Mucosa of rectum (tissue), 2 donors: ENCODE measurements at regions not wholly inside any gene's neighbourhood (a gene's known extent, or its start where the extent isn't known, plus 50 kb on each side); places are given as distances from the start of the nearest gene placed in this dataset.

Source experiments
- H3K27ac ChIP-seq, 2 donors: one replicate each; pipeline ENCODE4 v1.7.0; 2013; ENCODE audit warnings: inconsistent platforms in 2 of 2, low read depth in 2 of 2, low read length in 2 of 2
- H3K27me3 ChIP-seq, 2 donors: one replicate each; pipeline ENCODE4 v1.7.0; 2013; ENCODE audit warnings: low read length in 2 of 2; ENCODE audit not compliant: control insufficient read depth in 2 of 2, insufficient read depth in 2 of 2
- H3K36me3 ChIP-seq, 2 donors: one replicate each; pipeline ENCODE4 v1.7.0; 2013; ENCODE audit warnings: low read length in 2 of 2; ENCODE audit not compliant: control insufficient read depth in 2 of 2, insufficient read depth in 2 of 2
- H3K4me1 ChIP-seq, 2 donors: one replicate each; pipeline ENCODE4 v1.7.0; 2013; ENCODE audit warnings: low read length in 2 of 2, mild to moderate bottlenecking in 1 of 2; ENCODE audit not compliant: control insufficient read depth in 2 of 2, insufficient read depth in 2 of 2
- H3K4me3 ChIP-seq, 2 donors: one replicate each; pipeline ENCODE4 v1.7.0; 2013; ENCODE audit warnings: low read length in 2 of 2
- H3K9ac ChIP-seq, 2 donors: one replicate each; pipeline ENCODE4 v1.7.0; 2013; ENCODE audit warnings: low read length in 2 of 2, low read depth in 1 of 2, mild to moderate bottlenecking in 1 of 2
- H3K9me3 ChIP-seq, 2 donors: one replicate each; pipeline ENCODE4 v1.7.0; 2013; ENCODE audit warnings: low read length in 2 of 2; ENCODE audit not compliant: control insufficient read depth in 2 of 2
- donor health status: healthy.
- donor health status: Normal muscosa, but diverticular disease.

DNA sequence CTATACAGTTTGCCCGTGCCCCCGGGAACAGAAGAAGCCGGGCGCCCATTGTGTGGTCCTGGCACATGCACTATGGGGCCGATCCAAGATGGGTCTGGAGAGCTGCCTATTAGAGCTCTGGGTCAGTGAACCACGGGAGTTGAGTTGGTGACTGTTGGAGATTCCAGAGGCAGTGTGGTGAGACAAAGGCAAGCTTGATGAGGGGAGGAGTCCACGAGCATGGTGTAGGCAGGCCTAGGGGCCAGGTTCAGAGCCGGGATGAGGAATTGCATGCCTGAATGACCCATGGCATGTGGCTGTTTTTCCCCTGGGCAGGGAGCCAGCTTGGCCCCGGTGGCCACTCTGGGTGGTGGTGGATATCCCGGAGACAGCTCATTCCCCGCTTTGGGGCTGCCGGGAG lies 84.4 kb upstream of the STC2 start:
- H3K27me3 ChIP-seq, result no peaks in the 10 kb centered on the region
- no peak overlapping the region for H3K4me3 ChIP-seq
- no peaks in the 10 kb centered on the region for H3K9me3 ChIP-seq
- H3K36me3 ChIP-seq, result no peaks in the 10 kb centered on the region
- H3K4me1 ChIP-seq, result no peaks in the 10 kb centered on the region
- H3K27ac ChIP-seq, result no peak overlapping the region
- no peak overlapping the region for H3K9ac ChIP-seq

- Histone ChIP-seq H3K9ac (no peak overlapping the region), H3K27ac (no peak overlapping the region), H3K27me3 (no peaks in the 10 kb centered on the region), H3K4me1 (no peaks in the 10 kb centered on the region), H3K36me3 (no peaks in the 10 kb centered on the region), H3K4me3 (no peak overlapping the region), H3K9me3 (no peaks in the 10 kb centered on the region)
Measured at GRCh38 chr5:173411791-173412555, 83.8 kb upstream of the STC2 start.

DNA sequence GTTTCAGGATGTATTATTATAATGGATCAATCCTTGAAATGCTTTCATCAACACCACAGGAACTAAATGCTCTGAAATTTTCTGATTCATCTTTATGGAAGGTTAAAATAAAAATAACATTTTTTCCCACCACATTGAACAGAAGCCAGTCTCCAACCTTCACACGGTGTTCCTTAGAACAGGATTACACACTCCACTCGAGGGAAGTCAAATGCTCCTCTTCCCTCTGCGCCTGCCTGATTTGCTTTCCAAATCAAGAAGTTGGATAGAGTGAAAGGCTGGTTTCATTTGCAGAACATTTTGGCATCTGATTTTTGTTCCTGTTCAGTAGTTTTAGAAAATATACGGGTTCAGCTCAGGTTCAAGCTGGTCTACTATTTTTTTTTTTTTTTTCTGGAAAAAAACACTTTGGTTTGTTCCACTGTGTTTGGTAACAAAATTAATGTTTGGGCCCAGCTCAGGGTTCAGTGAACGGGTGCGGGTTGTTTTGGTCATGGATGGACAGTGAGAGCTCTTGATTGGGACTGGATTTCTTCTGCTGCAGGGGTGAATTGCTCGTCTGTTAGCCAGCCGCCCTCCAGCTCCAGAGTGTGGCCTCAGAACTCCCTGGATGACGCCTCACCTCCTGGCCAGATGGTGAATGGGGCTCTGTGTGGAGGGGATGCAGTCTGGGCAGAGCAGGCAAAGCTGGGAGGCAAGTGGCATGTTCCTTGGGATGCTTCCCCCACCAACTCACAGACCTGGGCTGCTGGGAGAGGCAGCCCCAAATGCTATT lies 82.4 kb upstream of the STC2 start:
- no peaks in the 10 kb centered on the region for H3K27me3 ChIP-seq
- no peaks in the 10 kb centered on the region for H3K36me3 ChIP-seq
- no peak overlapping the region for H3K9ac ChIP-seq
- no peak overlapping the region for H3K27ac ChIP-seq
- H3K4me3 ChIP-seq, result no peak overlapping the region
- H3K4me1 ChIP-seq, result no peaks in the 10 kb centered on the region
- H3K9me3 ChIP-seq, result no peaks in the 10 kb centered on the region

- Histone ChIP-seq H3K9me3 (no peaks in the 10 kb centered on the region), H3K4me3 (no peak overlapping the region), H3K36me3 (no peaks in the 10 kb centered on the region), H3K4me1 (no peaks in the 10 kb centered on the region), H3K9ac (no peak overlapping the region), H3K27me3 (no peaks in the 10 kb centered on the region), H3K27ac (no peak overlapping the region)
Measured at GRCh38 chr5:173408946-173409345, 80.7 kb upstream of the STC2 start.

DNA sequence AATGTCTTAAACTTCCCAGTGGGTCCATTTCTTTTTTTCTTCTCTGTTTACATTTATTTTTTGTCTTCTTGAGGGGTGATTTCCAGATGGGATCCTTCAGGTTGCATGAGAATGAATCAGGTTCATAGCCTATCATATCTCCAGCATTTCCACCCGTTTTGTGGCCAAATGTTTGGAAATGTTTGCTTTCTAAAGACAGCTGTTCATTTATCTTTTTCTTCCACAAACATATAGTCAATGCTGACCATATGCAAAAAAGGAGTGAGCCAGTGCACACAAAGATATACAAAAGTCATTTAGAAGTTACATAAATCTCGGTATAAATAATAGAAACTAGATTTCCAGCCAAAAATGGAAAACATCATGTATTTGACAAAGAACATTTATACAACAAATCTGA lies 71.6 kb upstream of the STC2 start:
- no peak overlapping the region for H3K27ac ChIP-seq
- H3K9ac ChIP-seq, result no peak overlapping the region
- no peaks in the 10 kb centered on the region for H3K36me3 ChIP-seq
- no peaks in the 10 kb centered on the region for H3K4me1 ChIP-seq
- no peaks in the 10 kb centered on the region for H3K27me3 ChIP-seq
- H3K4me3 ChIP-seq, result no peak overlapping the region
- H3K9me3 ChIP-seq, result no peaks in the 10 kb centered on the region

DNA sequence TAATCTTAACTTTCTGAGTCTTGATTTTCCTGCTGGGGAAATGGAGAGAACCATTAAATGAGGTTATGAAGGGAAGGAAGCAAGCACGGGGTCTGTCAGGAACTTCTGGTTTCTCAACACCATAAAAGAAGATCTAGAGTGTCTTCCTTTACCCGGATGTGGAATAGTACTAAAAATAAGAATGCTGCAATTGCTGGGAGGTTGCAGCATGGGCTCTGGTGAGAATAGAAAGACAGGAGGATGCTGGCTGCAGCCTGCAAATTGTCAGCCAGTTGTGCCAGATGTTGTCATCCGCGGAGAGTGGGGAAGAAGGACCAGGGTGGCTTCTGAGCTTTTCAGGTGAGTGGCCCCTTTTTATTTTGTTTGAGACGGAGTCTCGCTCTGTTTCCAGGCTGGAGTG lies 69.3 kb upstream of the STC2 start:
- no peak overlapping the region for H3K9ac ChIP-seq
- H3K4me3 ChIP-seq, result no peak overlapping the region
- no peaks in the 10 kb centered on the region for H3K9me3 ChIP-seq
- no peak overlapping the region for H3K27ac ChIP-seq
- H3K27me3 ChIP-seq, result no peaks in the 10 kb centered on the region
- no peaks in the 10 kb centered on the region for H3K36me3 ChIP-seq
- H3K4me1 ChIP-seq, result no peaks in the 10 kb centered on the region

DNA sequence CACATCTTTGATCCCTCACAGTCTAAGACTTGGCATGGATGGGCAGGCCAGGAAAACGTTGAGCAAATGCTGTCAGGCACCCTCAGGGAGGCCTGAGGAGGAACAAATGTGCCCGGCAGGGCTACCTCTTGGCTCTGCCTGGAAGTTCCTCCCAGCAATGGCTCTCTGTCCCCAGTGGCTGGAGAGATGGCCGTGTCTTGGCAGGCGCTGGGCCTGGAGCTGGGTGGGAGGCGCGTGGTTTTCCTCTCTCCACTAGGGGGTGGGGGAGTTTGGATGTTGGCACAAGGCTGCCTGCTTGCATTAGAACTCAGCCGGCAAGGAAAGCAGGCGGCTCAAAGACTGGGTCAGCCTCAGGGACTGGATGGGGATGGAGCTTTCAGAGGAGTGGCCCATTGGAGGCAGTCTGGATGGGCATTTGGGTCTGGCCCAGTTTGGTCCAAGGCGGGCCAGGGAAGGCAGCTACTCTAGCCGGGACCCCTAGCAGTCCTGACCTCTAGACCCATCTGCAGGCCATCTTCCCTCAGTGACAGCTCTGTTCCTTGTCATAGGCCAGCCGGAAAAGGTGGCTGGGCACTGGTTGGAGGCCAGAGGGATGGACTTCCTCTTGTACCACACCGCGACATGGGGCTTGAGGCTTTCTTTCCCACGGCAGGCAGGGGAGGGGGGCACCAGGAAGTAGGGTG lies 68.2 kb upstream of the STC2 start:
- H3K9me3 ChIP-seq, result no peaks in the 10 kb centered on the region
- no peaks in the 10 kb centered on the region for H3K27me3 ChIP-seq
- H3K4me1 ChIP-seq, result no peaks in the 10 kb centered on the region
- H3K9ac ChIP-seq, result no peak overlapping the region
- no peaks in the 10 kb centered on the region for H3K36me3 ChIP-seq
- no peak overlapping the region for H3K27ac ChIP-seq
- no peak overlapping the region for H3K4me3 ChIP-seq

DNA sequence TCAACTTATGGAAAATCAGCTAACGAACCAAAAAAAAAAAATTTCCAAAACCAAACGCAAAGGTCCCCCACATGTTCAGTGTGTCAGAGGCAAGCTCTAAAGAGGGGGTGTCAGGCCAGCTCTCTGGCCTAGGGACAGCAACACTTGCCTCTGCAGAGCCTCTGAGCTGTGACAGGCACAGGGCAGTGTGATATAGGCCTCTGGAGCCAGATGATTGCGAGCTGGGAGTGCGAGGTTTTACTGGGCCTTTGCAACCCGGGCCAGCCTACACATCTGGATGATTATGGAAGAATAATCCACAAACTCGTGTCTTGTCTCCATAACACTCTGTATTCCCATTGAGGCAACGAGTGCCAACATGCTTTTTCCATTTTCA lies 67.7 kb upstream of the STC2 start:
- Histone ChIP-seq H3K4me1 (no peaks in the 10 kb centered on the region), H3K27me3 (no peaks in the 10 kb centered on the region), H3K36me3 (no peaks in the 10 kb centered on the region), H3K27ac (no peak overlapping the region), H3K4me3 (no peak overlapping the region), H3K9me3 (no peaks in the 10 kb centered on the region), H3K9ac (no peak overlapping the region)

GRCh38 chr5:173395257-173395932 lies 67.2 kb upstream of the STC2 start:
- no peaks in the 10 kb centered on the region for H3K36me3 ChIP-seq
- no peaks in the 10 kb centered on the region for H3K27me3 ChIP-seq
- H3K4me3 ChIP-seq, result no peak overlapping the region
- no peak overlapping the region for H3K27ac ChIP-seq
- no peaks in the 10 kb centered on the region for H3K4me1 ChIP-seq
- H3K9me3 ChIP-seq, result no peaks in the 10 kb centered on the region
- no peak overlapping the region for H3K9ac ChIP-seq

- H3K36me3 ChIP-seq, result no peaks in the 10 kb centered on the region
- no peak overlapping the region for H3K9ac ChIP-seq
- H3K4me1 ChIP-seq, result no peaks in the 10 kb centered on the region
- H3K27ac ChIP-seq, result no peak overlapping the region
- no peaks in the 10 kb centered on the region for H3K27me3 ChIP-seq
- H3K4me3 ChIP-seq, result no peak overlapping the region
- no peaks in the 10 kb centered on the region for H3K9me3 ChIP-seq
Measured at GRCh38 chr5:173394701-173395100, 66.5 kb upstream of the STC2 start.
